Germinal center (tissue), 1 donor: ENCODE measurements at regions not wholly inside any gene's neighbourhood (a gene's known extent, or its start where the extent isn't known, plus 50 kb on each side); places are given as distances from the start of the nearest gene placed in this dataset.

Experiments used
- DNase-seq: peaks from one replicate; pipeline ENCODE4 v3.0.0; 2012; ENCODE audit warnings: mixed read lengths, low spot score

GRCh38 chr4:3382251-3382650 lies 59.5 kb upstream of the HGFAC start:
- DNase-seq: no peak

GRCh38 chr4:3384391-3384770 lies 57.4 kb upstream of the HGFAC start:
- DNase-seq: no peak

- no peak for DNase-seq
Observed at GRCh38 chr4:3384771-3385710, 56.7 kb upstream of the HGFAC start.

- DNase-seq: no peak
Observed at GRCh38 chr4:3385711-3386420, 55.9 kb upstream of the HGFAC start.

GRCh38 chr4:3386526-3386925 lies 55.2 kb upstream of the HGFAC start:
- DNase-seq: no peak

GRCh38 chr4:3387154-3387942 lies 54.4 kb upstream of the HGFAC start:
- peak; percentile 55 for DNase-seq

GRCh38 chr4:3387943-3388361 lies 53.8 kb upstream of the HGFAC start:
- DNase-seq: peak; percentile 40

GRCh38 chr4:3388471-3389232 lies 53.1 kb upstream of the HGFAC start:
- DNase-seq: peak; percentile 57

- no peak for DNase-seq
Observed at GRCh38 chr4:3389233-3390215, 52.2 kb upstream of the HGFAC start.

GRCh38 chr4:3390288-3390811 lies 51.4 kb upstream of the HGFAC start:
- no peak for DNase-seq

GRCh38 chr4:3391422-3391821 lies 50.3 kb upstream of the HGFAC start:
- no peak for DNase-seq
